ENCODE measurements at regions not wholly inside any gene's neighbourhood (a gene's known extent, or its start where the extent isn't known, plus 50 kb on each side); places are given as distances from the start of the nearest gene placed in this dataset.

- TF ChIP-seq CTCF (IDR thresholded peaks at IDR 0.05) (no peak), POLR2A (IDR thresholded peaks at IDR 0.05) (no peak), POLR2AphosphoS5 (IDR thresholded peaks at IDR 0.05) (no peak)
Measured at GRCh38 chr4:1532549-1533395, 126.5 kb upstream of the NKX1-1 start.

Data from stomach (tissue), 4 donors.